Body of pancreas (tissue), 4 donors: ENCODE measurements at regions not wholly inside any gene's neighbourhood (a gene's known extent, or its start where the extent isn't known, plus 50 kb on each side); places are given as distances from the start of the nearest gene placed in this dataset.

Experiments used
- ATAC-seq: fragments of 150-250 bp; one replicate; pipeline ENCODE4 v1.9.1; 2016
- DNase-seq, 4 donors: peaks; one replicate each; pipeline ENCODE4 v3.0.0-alpha.2; 2019
- H3K27ac ChIP-seq, 4 donors: fragments of 200-600 bp; sonication (generic); 1 replicate in 3 of 4; 2 replicates in 1 of 4; pipeline versions ENCODE4 v1.5.1 to v1.6.1; 2016 to 2019; ENCODE audit warnings: mild to moderate bottlenecking in 1 of 4, mixed read lengths in 1 of 4, moderate library complexity in 1 of 4
- H3K27me3 ChIP-seq, 2 donors: fragments of 200-600 bp; sonication (generic); one replicate each; pipeline ENCODE4 v1.6.0; 2016; ENCODE audit warnings: mild to moderate bottlenecking in 1 of 2
- H3K36me3 ChIP-seq, 2 donors: fragments of 200-600 bp; sonication (generic); replicated peaks in 1 of 2; 2 replicates each; pipeline ENCODE4 v1.5.1; 2016; ENCODE audit warnings: low read depth in 2 of 2; ENCODE audit not compliant: insufficient read depth in 1 of 2
- H3K4me1 ChIP-seq: fragments of 200-600 bp; sonication (generic); one replicate; pipeline ENCODE4 v1.6.0; 2016
- H3K4me3 ChIP-seq, 2 donors: fragments of 200-600 bp; sonication (generic); 1 replicate in 1 of 2; 2 replicates in 1 of 2; pipeline ENCODE4 v1.5.1; 2016 to 2019
- H3K9me3 ChIP-seq, 3 donors: fragments of 200-600 bp; sonication (generic); 1 replicate in 2 of 3; 2 replicates in 1 of 3; pipeline ENCODE4 v1.5.1; 2016
- POLR2A ChIP-seq, 3 donors: fragments of 450-650 bp; IDR thresholded peaks; one replicate each; pipeline ENCODE4 v1.6.1; 2016; ENCODE audit warnings: antibody characterized with exemption in 3 of 3, mild to moderate bottlenecking in 2 of 3
- WGBS, 2 donors: methylation state at CpG; one replicate each; pipeline ENCODE4 v1.1.5; 2017; 5-methylcytosine and 5-hydroxymethylcytosine counted together
- intact Hi-C: fragments of 100-400 bp; cut with DNase I; formaldehyde crosslinking; loops from one replicate; pipeline ENCODE4 v1.15.1; 2023
- TF ChIP-seq, protein P1 (sequence below), 7 experiments: fragments of 450-650 bp in 4 of 7; fragments of 200-600 bp in 3 of 7; sonication (generic) in 3 of 7; IDR thresholded peaks; one replicate each; pipeline ENCODE4 v1.5.1; 2016 to 2019; ENCODE audit warnings: antibody characterized with exemption in 7 of 7

DNA sequence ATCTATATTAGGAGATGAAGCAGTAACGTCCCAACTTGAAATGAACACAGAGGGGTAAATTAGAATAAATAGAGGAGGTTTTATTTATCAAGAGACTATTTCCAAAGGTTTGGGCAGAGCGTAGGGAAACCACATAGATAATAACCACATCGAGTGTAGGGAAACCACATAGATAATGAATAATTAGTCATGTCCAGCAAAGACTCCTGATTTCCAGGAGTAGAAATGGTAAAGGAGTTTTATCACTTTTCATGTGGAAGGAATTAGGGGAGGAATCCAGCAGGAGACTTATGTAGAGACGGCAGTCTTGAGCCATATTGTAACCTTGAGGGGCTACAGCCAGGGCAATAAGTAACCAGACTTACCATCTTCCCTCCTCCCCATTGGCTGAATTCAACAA is 136.3 kb upstream of the CSNK1A1L start:
- H3K27ac ChIP-seq, result no peak overlapping the region
- ATAC-seq (no peak), DNase-seq (no peak)
- WGBS, 2 donors, result 52 to 64% methylated on average over 4 of the region's 4 CpGs
- intact Hi-C loops, result no loop called here
- H3K36me3 ChIP-seq, result no peaks in the 10 kb centered on the region
- TF ChIP-seq POLR2A (IDR thresholded peaks at IDR 0.05), result no peak
- TF ChIP-seq, protein P1, sequence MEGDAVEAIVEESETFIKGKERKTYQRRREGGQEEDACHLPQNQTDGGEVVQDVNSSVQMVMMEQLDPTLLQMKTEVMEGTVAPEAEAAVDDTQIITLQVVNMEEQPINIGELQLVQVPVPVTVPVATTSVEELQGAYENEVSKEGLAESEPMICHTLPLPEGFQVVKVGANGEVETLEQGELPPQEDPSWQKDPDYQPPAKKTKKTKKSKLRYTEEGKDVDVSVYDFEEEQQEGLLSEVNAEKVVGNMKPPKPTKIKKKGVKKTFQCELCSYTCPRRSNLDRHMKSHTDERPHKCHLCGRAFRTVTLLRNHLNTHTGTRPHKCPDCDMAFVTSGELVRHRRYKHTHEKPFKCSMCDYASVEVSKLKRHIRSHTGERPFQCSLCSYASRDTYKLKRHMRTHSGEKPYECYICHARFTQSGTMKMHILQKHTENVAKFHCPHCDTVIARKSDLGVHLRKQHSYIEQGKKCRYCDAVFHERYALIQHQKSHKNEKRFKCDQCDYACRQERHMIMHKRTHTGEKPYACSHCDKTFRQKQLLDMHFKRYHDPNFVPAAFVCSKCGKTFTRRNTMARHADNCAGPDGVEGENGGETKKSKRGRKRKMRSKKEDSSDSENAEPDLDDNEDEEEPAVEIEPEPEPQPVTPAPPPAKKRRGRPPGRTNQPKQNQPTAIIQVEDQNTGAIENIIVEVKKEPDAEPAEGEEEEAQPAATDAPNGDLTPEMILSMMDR (IDR thresholded peaks at IDR 0.05), result no peak
- H3K4me3 ChIP-seq, result no peak overlapping the region
- H3K4me1 ChIP-seq, result no peaks in the 10 kb centered on the region
- no peaks in the 10 kb centered on the region for H3K27me3 ChIP-seq
- H3K9me3 ChIP-seq, result peaks cover 0 to 4% (median 0%) of the 10 kb centered on the region in 3 donors

DNA sequence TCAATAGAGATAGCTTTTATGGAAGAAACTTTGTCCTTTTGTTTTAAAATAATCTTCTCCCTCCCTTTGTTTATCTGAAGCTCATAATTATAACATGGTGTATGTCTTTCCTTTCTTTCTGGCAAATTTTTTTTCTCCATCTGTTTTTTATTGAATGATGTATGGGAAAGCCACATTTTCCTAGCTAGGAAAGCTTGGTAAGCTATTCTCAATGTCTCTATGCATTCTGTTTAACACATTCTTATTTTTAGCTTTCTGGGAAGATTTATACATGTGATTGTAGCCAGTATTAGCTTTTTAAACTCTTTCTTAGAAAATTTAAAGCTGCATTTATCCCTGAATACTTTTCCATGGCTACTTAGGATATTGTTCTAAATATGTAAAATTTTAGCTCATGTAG is 124.9 kb upstream of the CSNK1A1L start:
- no peaks in the 10 kb centered on the region for H3K4me1 ChIP-seq
- TF ChIP-seq, protein P1 (IDR thresholded peaks at IDR 0.05), result no peak
- TF ChIP-seq POLR2A (IDR thresholded peaks at IDR 0.05), result no peak
- H3K27me3 ChIP-seq, result no peaks in the 10 kb centered on the region
- no peak for ATAC-seq
- no peaks in the 10 kb centered on the region for H3K9me3 ChIP-seq
- intact Hi-C loops, result no loop called here
- no peak for DNase-seq
- no peak overlapping the region for H3K4me3 ChIP-seq
- no peak overlapping the region for H3K27ac ChIP-seq
- no peaks in the 10 kb centered on the region for H3K36me3 ChIP-seq

GRCh38 chr13:37229931-37230330 is 124.5 kb upstream of the CSNK1A1L start:
- Histone ChIP-seq H3K36me3 (no peaks in the 10 kb centered on the region), H3K4me3 (no peak overlapping the region), H3K27ac (no peak overlapping the region), H3K4me1 (no peaks in the 10 kb centered on the region), H3K9me3 (no peaks in the 10 kb centered on the region), H3K27me3 (no peaks in the 10 kb centered on the region)
- TF ChIP-seq POLR2A (IDR thresholded peaks at IDR 0.05), result no peak
- TF ChIP-seq, protein P1 (IDR thresholded peaks at IDR 0.05), result no peak
- no peak for DNase-seq
- intact Hi-C loops, result no loop called here
- ATAC-seq, result no peak
- WGBS, 2 donors, result 6 to 20% methylated on average over 1 of the region's 1 CpG

GRCh38 chr13:37226971-37227370 is 121.5 kb upstream of the CSNK1A1L start:
- no peak for ATAC-seq
- WGBS, 2 donors, result 62 to 71% methylated on average over 4 of the region's 4 CpGs
- intact Hi-C loops, result no loop called here

More at GRCh38 chr13:37226971-37227370, 121.5 kb upstream of the CSNK1A1L start:
- Histone ChIP-seq H3K36me3 (no peaks in the 10 kb centered on the region), H3K27me3 (no peaks in the 10 kb centered on the region), H3K27ac (no peak overlapping the region), H3K9me3 (no peaks in the 10 kb centered on the region), H3K4me3 (no peak overlapping the region), H3K4me1 (no peaks in the 10 kb centered on the region)
- TF ChIP-seq, protein P1 (IDR thresholded peaks at IDR 0.05), result no peak
- no peak for TF ChIP-seq POLR2A (IDR thresholded peaks at IDR 0.05)
- no peak for DNase-seq
